Renal pelvis (tissue), 1 donor: ENCODE measurements at regions not wholly inside any gene's neighbourhood (a gene's known extent, or its start where the extent isn't known, plus 50 kb on each side); places are given as distances from the start of the nearest gene placed in this dataset.

Experiments used
- DNase-seq: peaks from one replicate; pipeline ENCODE4 v3.0.0-alpha.2; 2013

DNA sequence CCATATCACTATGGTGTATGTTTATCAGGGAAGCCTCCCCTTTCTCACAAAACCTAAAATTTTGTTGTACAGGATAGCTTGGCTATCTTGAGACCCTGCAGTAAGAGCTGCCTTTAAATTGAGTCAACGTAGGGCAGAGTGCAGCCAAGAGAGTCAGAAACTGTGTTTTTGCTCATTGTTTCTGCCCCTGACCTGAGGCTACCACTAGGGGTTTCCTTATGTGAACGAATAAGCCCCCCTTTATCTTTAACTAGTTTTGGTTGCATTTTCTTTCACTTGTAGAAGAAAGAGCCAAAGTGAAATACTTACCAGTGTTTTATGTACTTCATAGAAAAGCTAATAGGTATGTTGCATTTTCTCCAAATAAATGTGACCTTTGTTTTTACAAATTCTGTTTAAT lies 149.9 kb upstream of the TMC3 start:
- DNase-seq = no peak

DNA sequence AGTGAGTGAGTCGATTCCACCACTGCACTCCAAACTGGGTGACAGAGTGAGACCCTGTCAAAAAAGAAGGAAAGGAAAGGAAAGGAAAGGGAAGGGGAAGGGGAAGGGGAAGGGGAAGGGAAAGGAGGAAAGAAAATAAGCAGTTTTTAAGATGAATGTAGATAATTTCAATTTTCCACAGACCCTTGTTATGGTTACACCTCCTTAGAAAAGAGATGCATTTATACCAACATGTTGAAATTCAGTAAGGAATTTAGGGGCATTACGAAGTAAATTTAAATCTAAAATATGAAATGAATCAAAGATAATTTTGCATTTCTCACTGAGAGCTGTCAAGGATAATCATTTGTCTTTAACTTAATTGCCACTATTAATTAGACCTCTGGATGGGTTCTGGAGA lies 146.5 kb upstream of the TMC3 start:
- no peak for DNase-seq

DNA sequence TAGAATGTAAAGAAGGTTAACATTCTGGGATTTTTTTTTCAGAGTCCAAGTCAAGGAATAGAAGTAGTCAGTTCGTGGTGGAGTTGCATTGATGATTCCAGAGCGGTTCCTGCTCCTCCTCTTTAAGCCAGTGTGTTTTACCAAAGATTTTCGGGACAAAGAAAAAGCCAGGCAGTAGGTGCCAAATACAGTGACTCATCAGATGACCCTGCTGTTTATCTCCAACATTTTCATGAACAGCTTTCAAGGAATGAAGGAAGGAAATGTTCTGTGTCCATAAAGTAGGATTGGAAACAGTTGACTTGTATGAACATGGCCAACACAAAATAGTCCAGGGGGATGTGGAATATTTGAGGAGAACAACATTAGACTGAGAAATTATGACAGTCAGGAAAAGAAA lies 142.4 kb upstream of the TMC3 start:
- no peak for DNase-seq

DNA sequence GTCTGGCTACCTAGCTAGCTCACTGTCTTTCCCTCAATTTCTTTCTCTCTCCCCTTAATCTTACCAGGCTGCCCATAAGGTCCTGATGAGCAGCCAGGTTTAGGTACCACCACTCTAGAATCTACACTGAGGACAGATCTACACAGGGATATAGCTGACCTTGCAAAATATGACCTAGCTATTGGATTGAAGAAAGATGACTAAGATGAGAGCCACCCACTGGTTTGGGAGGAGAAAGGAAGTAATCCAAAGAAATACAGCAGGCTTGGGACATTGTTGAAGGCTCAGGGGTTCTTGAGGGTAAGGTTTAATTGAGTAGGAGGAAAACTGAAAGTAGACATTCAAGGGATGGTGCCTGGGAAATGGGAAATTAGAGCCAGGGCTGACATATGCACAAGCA lies 142.0 kb upstream of the TMC3 start:
- DNase-seq = no peak

DNA sequence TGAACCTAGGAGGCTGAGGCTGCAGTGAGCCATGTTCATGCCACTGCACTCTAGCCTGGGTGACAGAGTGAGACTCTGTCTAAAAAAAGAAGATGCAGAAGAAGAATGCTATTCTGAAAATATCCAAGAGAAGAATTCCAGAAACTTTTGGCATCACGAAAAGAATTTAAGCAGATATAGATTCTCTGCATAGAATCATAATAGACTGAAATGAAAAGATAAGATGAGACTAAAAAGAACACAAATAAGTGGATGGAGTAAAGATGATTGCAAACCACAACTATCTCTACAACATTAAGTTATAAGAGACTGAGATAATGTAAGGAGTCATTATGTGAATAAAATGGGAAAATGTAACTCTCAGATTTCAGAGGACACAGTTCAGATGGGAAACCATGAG lies 140.7 kb upstream of the TMC3 start:
- DNase-seq = no peak

DNA sequence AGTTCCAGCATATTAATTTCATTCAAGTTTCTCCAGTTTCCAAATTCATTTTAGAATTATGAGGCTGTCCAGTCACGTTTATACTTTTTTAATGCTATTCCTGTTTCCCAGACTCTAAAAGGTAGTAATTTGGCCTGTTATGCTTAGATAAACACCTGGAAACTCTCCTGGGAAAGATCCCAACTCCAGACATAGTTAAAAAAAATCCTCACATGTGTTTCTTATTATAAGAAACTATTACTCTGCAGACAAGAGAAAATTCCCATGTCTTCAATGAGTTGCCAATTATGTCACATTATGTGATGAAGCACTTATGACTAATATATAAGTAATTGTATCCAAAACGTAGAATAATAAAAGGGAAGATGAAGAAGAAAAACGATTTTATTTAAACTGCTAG lies 137.1 kb upstream of the TMC3 start:
- DNase-seq = no peak

DNA sequence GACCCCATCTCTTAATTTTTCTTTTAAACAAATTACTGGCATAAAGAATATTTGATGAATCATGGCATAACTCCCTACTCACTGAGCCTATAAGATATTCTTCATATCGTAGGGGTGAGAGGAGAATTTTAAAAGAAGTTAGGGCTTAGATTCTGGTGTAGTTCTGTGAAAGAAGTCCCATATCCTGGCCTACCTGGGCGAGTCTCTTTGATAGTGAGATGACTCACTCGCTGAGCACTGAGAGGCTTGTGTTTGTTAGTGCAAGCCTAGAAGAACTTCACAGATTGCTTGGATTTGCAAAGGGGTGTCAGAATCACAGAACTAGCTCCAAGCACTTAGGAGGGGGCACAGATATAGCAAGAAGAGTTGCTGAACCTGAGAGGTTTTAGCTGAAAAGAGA lies 133.8 kb upstream of the TMC3 start:
- no peak for DNase-seq

DNA sequence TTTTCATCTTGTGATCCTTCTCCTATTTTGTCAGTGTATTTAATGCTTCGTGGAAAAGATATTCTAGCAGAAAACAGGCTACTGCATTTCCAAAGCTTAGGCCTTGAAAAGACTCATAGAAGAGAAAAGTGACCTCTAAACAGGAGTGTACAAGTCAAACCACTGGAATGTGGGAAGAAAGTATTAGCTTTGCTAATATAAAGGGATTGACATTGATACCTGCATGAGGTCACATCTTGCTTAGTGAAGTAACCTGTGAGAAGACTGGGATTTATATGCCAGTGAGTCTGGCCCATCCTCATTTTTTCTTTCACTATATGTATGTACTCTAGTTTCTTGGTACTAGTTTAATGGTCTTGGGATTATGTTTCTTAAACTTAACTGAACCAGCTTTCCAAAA lies 132.9 kb upstream of the TMC3 start:
- DNase-seq = no peak

DNA sequence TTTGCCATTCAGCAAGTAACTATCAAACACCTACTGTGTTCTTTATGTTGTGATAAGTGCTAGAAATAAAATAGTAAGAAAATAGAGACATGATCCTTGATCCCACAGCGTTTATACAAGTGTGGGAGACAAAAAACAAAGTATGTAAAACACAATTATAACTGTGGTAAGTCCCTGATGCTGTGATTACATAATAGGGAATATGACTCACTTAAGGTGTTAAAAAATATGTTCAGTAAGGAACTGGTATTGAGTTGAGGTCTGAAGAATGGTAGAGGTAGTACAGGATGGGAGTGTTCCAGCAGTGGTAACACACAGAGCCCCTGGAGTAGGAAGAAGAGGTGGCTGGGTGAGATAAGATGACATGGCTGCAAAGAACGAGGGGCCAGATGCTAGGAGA lies 132.1 kb upstream of the TMC3 start:
- DNase-seq = no peak

DNA sequence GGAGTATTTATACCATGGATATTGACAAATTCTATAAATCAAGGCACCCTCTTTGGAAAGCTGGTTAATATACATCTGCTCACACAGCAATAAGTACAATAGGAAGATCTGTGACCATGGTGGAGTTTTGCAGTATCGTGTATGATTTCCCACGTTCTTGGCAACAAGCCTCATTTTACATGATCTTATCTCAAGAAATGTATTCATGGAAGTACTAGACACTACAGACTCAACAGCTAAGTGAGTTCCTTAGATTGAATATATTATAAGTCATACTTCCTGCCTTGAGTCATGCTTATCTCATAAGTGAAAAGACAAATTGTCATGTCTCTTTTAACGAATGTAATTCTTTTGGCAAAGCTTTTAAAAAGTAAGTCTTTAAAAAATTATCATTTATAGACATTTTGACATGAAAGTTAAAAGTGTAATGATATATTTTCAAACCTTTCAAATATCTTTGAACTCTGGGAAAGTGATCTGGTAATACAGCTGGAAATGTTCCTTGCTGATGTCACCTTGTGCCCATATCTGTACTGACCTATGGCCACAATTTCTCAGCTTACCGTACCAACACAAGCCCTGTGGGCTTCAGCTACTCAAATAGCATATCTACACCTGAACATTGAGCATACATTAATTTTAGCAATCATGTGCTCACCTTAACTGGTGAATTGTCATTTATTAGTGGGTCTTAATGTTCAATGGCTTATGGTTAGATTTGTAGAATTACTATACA lies 130.3 kb upstream of the TMC3 start:
- DNase-seq = no peak

DNA sequence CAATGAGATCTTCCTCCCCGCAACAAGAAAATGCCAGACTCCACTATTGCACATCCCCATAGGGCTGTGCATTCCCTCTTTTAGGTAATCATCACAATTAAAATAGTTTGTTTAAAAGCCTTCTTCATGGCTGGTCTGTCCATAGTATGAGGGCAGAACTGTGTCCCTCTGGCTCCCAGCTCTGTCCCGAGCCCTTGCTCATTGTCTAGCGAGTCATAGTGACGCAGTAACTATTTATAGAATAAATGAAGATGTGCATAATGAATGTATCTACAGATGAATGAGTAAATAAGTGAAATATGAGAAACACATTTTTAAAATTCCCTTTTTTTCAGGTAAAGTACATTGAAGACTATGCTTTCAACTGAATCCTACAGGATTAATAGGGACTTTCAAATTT lies 128.4 kb upstream of the TMC3 start:
- DNase-seq = no peak

DNA sequence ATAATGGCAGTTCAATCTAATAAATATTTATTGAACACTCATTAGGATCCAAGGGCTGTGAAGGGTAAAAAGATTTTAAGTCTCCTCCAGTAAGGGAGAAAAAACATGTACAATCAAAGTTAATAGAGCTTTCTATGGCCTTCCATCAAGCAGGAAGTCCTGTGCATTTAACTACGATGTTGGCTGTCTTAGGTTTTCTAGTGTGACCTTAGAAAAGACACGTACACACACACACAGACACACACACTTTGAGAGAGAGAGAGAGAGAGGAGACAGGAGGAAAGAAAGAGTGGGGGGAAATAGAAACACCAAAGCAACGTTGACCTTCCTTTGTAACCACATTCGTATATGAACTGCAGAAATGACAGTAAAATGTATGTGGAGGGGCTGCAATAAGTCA lies 126.1 kb upstream of the TMC3 start:
- no peak for DNase-seq

DNA sequence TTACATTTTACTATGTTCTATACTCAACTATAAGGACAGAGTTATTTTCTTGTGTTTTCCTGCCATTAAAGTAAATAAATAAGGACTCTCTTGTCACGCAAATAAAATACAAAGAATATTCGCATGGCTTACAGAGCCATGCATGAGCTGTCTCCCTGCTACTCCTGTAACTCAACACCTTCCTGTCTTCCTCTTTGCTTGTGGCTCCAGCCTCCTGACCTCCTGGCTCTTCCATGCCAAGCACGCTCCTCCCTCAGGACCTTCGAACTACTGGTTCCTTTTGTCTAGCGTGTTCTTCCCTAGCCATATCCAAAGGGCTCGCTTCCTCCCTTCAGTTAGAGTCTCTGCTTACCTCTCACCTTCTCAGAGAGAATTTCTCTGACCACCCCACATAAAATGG lies 124.3 kb upstream of the TMC3 start:
- no peak for DNase-seq

DNA sequence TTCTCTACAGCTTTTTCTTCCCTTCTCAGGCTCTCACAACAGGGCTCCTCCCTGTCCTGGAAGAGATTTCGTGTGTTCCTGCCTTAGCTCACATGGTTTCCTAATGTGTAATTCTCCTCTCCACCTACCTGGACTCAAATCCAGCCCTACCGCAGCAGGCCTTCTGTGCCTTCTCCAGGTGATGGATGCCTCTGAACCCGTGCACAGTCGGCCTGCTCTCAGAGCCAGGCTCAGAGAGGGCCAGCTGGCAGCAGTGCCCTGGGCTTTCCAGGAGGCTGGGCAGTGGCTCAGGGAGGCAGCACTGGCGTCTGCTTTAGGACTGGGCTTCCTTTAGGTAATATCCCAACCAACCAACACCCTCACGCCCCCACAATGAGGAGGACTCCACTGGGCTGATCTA lies 123.2 kb upstream of the TMC3 start:
- DNase-seq = no peak

DNA sequence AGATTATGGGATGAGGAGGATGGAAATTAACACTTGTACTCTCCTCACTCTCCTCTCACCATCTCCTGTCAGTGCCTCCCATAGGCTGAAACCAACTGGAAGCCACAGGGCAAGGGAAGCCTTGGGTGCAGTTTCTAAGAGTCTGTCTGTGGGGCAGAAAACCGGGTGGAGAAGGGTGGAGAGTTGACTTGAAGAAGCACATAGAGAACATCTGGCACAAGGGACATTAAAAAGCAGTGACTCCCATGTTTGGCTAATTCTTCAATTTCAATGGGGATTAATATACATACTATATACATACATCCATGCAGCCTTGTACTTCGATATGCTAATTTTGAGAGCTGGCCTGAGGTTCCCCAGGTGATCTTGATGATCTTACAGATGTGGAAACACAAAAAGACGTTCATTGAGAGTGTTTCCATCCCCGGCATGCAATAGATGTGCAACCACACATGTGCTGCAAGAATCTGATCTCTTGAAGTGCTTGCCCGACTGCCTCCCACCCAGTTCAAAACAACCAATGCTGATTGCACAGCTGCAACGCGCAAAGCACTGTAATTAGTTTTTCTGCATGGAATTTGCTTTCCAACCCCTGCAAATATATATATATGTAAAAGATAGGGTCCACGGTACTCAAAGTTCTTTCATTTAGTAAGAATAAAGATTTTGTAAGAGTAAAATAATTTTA lies 121.9 kb upstream of the TMC3 start:
- DNase-seq = no peak

DNA sequence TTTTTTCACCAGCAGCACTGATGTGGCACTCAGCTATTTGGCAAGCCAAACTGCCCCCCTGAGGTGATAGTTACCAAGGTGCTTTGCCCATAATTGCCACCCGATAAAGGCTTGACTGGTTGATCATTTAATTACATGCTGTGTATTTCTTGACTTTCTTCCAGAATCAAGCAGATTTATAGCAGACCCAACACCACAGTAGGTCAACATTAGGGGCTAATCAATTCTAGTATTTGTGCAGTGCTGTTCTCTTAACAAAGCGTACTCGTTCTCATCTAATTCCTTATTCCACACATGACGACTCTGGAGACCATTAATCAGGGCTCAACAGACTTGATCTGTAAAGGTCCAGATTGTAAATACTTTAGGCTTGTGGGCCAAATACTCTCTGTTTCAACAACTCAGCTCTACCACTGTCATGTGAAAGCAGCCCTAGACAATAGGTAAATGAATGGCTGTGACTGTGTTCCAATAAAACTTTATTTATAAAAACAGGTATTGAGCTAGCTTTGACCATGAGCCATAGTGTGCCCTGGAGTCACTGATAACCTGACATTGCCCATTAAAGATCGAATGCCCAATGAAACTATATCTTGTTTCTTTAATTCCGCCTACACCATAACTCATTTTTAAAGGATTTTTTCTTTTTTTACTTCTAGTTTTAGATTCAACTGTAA lies 119.1 kb upstream of the TMC3 start:
- no peak for DNase-seq

DNA sequence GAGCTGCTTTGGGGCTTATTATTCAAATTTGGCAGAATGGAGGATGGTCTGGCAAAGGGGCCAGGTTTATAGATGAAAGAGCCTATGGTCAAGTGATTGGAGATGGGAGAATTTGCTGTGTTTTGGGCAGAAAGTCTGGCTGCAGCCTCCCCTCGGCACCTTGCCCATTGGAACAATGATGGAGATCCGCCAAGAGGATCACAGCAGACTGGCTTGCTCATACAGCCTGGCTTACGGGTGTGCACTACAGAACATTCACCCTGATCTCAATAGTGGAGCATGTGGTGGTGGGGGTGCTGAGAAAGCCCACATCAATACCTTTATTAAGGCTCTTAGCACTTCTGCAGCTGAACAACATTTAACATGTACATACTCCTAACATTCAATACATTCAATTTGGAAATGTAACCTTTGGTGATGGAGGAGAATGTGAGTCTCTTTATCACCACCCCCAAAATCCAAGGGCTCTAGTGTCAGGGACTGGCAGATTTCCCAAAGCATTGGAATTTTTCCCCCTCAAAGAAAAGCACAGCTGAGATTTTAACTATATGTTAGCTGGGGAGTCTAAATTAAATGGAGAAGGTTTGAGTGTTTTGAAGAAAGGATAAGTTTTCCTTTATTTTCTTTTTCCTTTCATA lies 118.4 kb upstream of the TMC3 start:
- no peak for DNase-seq

DNA sequence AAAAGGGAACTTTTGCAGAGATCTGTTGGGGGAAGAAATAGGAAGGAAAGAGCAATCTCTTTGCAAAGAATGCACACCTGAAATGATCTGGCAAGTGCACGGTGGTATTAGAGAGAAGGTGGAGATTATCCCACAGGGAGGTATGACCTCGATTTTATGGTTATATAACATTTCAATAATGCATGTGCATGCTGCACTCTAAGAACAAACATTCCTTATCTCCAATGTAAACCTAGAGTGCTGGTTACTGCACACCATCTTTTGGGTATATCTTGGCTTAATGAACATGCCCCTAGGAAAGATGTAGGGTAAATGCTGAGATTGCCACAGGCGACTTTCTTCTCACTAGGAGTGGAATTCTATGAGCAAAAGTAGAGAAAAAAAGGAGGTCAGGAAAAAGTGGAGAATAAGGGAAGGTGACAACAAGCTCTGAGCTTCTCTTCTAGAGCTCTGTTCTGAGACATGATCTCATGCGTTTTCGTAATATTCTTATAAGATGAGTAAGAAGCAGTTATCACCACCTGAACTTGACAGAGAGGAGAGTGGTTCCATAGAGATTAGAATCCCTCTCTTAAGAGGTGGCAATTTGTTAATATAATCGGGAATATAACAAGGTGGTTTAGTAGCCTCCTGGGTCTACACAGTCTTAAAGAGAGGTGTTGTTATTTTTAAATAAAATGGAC lies 117.5 kb upstream of the TMC3 start:
- DNase-seq = no peak

DNA sequence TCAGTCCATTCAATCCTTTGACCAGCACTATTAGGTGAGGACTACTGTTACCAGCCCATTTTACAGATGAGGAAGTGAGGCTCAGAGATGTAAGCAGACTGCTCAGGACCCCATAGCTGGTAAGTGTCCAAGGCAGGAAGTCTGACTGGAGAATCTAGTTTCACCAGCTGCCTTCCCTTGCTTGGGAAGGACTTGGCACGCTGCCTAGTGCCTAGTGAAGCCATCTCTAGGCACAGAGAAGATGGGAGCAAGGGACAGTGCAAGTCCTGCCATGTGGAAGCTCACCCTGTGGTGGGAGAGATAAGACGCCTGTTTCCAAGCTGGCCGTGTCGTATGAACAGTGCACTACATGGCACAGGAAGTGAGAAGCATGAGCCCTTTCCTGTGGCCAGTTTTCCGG lies 111.8 kb upstream of the TMC3 start:
- no peak for DNase-seq

DNA sequence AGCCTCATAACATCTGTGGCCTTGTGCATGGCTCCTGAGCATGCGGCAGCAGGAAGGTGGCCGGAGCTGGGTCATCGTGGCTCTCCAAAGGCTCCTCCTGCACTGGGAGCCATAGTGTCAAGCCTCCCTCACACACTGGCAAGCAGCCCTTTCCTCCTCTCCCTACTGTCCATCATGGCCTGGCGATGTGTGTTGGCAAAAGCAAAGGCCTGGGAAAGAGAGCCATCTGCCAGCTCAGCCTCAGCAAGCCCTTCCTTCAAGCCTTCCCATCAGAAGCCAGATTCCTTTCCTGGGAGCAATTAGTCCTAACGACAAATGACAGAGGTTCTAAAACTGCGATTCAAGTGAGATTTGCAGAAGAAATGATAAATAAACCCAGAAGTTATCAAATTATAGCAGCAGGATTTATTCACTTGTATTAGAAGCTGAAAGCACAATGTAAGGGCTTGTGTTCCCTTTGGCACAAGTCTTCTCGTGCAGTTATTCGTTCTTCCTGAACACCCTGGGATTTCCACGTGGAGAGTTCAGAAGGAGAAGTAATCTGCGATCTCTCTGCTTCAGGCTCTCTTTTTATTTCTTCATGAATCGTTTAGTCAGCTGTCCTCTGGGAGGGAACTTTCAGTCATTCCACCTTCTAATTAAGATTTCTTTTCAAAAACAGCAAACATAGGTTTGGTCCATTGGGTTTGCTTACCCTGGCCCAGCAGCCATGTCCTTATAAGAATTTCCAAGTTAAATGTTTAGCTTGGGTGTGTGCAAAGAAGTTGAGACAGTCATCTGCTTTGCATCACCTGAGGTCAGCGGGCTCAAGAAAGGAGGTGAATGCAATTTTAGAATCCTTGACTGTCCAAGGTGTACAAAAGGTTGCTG lies 110.3 kb upstream of the TMC3 start:
- DNase-seq = no peak

DNA sequence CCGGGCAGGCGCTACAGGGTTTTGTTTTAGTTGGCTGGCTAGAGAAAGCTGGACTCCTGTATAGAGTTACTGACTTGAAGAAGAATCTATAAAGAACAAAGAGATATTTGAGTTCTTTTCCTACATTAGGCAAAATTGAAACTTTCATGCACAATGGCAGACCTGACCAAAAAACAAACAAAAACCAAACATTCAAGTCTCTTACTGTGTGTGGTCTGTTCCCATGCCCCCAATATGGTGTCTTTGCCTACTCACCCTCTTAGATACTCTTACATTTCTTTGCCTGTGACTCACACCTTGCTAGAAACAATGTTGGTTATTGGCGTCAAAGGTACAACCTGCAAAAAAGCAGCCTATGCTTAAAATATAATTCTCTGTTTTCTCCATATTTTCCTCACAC lies 109.5 kb upstream of the TMC3 start:
- no peak for DNase-seq
